MG63 (cell line): ENCODE measurements at regions not wholly inside any gene's neighbourhood (a gene's known extent, or its start where the extent isn't known, plus 50 kb on each side); places are given as distances from the start of the nearest gene placed in this dataset.
"Not testable (repeated sequence)": the region's sequence is repeated elsewhere in the genome, so short reads cannot be mapped to it uniquely, and the experiment has no call there.

Experiments used
- DNase-seq: peaks from one replicate; pipeline ENCODE4 v3.0.0-alpha.2; 2020
- H3K27me3 ChIP-seq: fragments of 250-450 bp; sonication (Bioruptor Pico); 2 replicates; pipeline ENCODE4 v1.5.1; 2020; ENCODE audit warnings: mild to moderate bottlenecking, moderate library complexity
- H3K36me3 ChIP-seq: fragments of 250-450 bp; sonication (Bioruptor Pico); 2 replicates; pipeline ENCODE4 v1.5.1; 2020; ENCODE audit warnings: mild to moderate bottlenecking, moderate library complexity
- H3K4me3 ChIP-seq: fragments of 250-450 bp; sonication (Bioruptor Pico); 2 replicates; pipeline ENCODE4 v1.5.1; 2020; ENCODE audit warnings: mild to moderate bottlenecking, moderate library complexity
- H3K9me3 ChIP-seq: fragments of 250-450 bp; sonication (Bioruptor Pico); 2 replicates; pipeline ENCODE4 v1.5.1; 2020; ENCODE audit warnings: mild to moderate bottlenecking, moderate library complexity

DNA sequence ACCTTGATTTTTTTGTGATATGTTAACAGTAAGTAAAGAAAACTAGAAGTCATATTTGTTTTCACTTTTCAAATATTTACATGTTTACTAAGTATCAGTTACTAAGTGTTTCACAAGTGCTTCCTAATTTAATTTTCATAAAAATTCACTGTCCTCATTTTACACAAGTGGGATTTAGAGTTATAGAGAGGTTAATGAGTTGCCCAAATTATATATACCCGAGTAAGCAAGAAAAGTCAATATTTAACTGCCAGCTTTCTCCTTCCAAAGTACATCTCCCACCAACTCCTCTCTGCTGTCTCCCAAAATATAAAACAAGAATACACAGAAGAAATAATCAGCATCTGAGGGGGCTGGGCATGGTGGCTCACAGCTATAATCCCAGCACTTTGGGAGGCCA lies 896.7 kb upstream of the ANO3 start:
- H3K4me3 ChIP-seq, result no peak overlapping the region
- DNase-seq, result no peak
- H3K36me3 ChIP-seq, result no peaks in the 10 kb centered on the region
- no peaks in the 10 kb centered on the region for H3K27me3 ChIP-seq
- H3K9me3 ChIP-seq, result no peaks in the 10 kb centered on the region

DNA sequence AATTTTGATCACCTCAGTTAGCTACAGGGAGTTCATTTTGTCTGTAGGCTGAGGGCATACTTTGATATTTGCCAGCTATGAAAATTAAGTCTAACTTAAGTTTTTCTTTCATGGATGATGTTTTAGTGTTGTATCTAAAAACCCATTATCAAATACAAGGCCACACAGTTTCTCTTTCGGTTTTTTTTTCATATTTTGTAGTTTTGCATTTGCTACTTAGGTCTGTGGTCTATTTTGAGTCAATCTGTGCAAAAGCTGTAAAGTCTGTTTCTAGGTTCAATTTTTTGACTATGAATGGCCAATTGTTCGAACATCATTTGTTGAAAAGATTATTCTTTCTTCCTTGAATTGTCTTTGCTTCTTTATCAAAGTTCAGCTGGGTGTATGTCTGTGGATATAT lies 895.6 kb upstream of the ANO3 start:
- Histone ChIP-seq H3K4me3 (no peak overlapping the region), H3K27me3 (no peaks in the 10 kb centered on the region), H3K9me3 (no peaks in the 10 kb centered on the region), H3K36me3 (no peaks in the 10 kb centered on the region)
- DNase-seq, result no peak

DNA sequence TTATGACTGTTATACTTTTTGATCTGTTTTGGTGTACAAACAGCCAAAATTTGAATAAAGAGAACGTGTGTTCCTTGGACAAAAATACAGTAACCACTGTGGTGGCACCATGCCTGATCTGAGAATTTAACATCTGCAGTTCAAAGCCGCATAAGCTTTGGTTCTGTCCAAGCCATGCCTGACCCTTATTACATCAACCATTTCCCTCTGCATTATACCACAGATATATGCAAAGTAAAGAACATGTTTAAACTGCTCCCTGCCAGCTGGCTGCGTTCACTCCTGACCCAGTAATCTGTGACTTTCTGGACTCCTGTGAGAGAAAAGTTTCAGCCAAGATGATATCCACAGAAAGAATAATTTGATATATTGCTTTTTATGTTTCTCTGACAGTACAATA lies 890.5 kb upstream of the ANO3 start:
- Histone ChIP-seq H3K4me3 (no peak overlapping the region), H3K36me3 (no peaks in the 10 kb centered on the region), H3K27me3 (no peaks in the 10 kb centered on the region), H3K9me3 (no peaks in the 10 kb centered on the region)
- peak; percentile 33 for DNase-seq

DNA sequence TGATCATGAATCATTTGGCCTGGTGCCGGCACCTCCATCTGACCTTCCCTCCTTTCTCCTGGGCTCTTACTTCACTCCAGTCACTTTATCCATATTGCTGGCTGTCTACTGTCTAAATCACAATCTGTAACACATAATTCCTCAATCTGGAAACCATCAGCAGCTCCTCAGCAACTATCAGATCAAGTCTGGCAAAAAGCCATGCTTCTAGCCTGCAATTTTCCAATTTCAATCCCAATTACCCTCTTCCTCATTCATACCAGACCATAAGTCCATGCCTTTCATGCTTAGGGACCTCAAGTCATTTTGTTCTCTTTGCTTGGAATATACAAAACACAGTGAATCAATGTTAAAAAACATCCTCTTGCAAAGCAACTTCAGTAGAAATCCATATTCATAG lies 882.8 kb upstream of the ANO3 start:
- Histone ChIP-seq H3K4me3 (no peak overlapping the region), H3K27me3 (no peaks in the 10 kb centered on the region), H3K9me3 (no peaks in the 10 kb centered on the region), H3K36me3 (no peaks in the 10 kb centered on the region)
- peak; percentile 3 for DNase-seq

DNA sequence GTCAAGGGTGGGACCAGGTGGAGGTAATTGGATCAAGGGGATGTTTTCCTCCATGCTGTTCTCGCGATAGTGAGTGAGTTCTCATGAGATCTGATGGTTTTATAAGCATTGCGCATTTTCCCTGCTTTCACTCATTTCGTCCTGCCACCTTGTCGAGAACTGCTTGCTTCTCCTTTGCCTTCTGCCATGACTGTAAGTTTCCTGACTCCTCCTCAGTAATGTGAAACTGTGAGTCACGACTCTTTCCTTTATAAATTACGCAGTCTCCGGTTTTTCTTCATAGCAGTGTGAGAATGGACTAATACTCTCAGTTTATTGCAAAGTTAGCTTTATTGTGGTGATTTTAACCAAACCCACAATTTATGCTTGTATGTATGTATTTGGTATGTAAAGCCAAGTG lies 878.5 kb upstream of the ANO3 start:
- no peaks in the 10 kb centered on the region for H3K9me3 ChIP-seq
- H3K36me3 ChIP-seq, result no peaks in the 10 kb centered on the region
- DNase-seq, result no peak
- no peaks in the 10 kb centered on the region for H3K27me3 ChIP-seq
- no peak overlapping the region for H3K4me3 ChIP-seq

- DNase-seq, result no peak
- Histone ChIP-seq H3K4me3 (no peak overlapping the region), H3K27me3 (no peaks in the 10 kb centered on the region), H3K36me3 (no peaks in the 10 kb centered on the region), H3K9me3 (no peaks in the 10 kb centered on the region)
These were observed 875.7 kb upstream of the ANO3 start for GRCh38 chr11:25456211-25456610.

DNA sequence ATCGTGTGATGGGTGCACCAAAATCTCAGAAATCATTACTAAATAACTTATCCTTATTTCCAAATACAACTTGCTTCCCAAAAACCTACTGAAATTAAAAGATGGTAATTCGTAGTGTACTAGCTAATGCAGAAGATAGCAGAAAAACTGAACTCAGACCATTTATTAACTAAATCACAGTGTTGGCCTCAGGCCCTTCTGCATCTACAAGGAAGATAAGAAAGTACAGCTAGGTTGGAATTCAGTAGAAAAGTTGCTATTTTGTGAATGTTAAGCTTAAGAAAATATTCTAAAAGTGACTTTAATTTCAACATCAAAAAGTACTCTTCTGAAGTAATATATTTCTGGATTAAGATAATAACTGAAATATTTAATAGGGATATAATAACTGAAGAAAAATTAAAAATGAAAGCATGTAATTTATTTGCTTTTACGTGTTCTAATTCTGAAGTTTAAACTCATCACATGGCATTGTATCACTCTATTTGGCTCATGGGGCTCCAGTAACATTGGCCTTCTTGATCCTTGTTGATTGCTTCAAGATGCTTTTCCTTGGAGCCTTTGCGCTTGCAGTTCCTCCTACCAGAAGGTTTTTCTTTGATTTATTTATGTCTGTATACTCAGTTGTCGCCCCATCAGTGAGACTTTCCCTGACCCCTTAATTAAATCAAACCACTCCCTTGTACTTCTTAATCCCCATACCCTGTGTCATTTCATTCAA lies 847.9 kb upstream of the ANO3 start:
- Histone ChIP-seq H3K4me3 (no peak overlapping the region), H3K36me3 (no peaks in the 10 kb centered on the region), H3K27me3 (no peaks in the 10 kb centered on the region), H3K9me3 (no peaks in the 10 kb centered on the region)
- DNase-seq, result no peak

GRCh38 chr11:25485315-25485714 lies 846.6 kb upstream of the ANO3 start:
- no peaks in the 10 kb centered on the region for H3K27me3 ChIP-seq
- H3K36me3 ChIP-seq, result no peaks in the 10 kb centered on the region
- H3K9me3 ChIP-seq, result no peaks in the 10 kb centered on the region
- no peak for DNase-seq
- no peak overlapping the region for H3K4me3 ChIP-seq

DNA sequence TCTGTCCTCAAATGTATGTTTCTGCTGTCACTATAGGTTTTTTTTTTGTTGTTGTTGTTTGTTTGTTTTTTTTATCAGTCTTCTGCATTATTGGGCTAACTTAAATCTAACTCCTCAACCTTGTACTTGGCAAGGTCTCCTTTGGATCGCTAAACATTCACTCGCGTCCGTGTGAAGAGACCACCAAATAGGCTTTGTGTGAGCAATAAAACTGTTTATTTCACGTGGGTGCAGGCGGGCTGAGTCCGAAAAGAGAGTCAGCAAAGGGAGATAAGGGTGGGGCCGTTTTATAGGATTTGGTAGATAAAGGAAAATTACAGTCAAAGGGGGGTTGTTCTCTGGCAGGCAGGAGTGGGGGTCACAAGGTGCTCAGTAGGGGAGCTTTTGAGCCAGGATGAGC lies 845.6 kb upstream of the ANO3 start:
- H3K4me3 ChIP-seq, H3K36me3 ChIP-seq, DNase-seq, H3K27me3 ChIP-seq, H3K9me3 ChIP-seq: not testable (repeated sequence)

- H3K27me3 ChIP-seq, H3K36me3 ChIP-seq, DNase-seq, H3K4me3 ChIP-seq, H3K9me3 ChIP-seq: not testable (repeated sequence)
These were observed 843.8 kb upstream of the ANO3 start for GRCh38 chr11:25488176-25488575.

GRCh38 chr11:25501426-25501825 lies 830.5 kb upstream of the ANO3 start:
- not testable (repeated sequence) for H3K36me3 ChIP-seq, H3K4me3 ChIP-seq, H3K27me3 ChIP-seq, H3K9me3 ChIP-seq, DNase-seq

DNA sequence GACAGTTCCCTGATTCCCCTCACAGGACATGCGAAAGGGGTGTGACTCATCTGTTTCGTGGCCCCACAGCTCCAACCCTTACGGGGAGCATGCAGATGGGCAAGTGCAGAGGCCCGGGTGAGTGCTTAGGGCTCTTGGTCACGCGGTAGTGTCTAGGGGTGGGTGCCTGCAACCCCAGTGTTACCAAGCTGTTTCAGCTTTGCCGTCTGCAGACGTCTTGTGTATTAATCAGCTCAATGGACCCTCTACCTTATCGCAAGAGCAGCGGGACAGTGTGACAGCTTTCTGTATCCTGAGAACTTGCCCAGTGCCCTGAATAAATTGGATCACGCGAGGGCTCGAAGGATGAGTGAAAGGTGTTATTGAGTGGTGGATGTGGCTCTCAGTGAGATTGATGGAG lies 816.4 kb upstream of the ANO3 start:
- H3K9me3 ChIP-seq, result no peaks in the 10 kb centered on the region

DNA sequence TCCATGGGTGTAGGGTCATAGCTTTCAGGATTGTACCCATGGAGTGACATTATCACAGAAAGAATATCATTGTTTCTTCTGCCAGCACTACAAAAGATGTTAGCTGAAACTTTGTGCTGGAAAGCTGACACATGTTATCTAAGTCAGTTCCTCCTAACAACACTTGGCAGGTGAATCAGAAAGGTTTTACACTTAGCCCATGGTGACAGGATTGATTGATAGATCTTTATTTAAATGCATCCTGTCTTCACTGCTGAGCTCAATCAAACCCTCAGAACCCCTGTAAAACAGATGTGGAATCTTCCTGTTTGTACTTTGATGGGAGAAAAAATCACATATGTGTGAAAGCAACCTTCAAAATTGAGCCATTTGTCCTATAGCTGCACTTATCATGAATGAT lies 811.5 kb upstream of the ANO3 start:
- Histone ChIP-seq H3K27me3 (no peaks in the 10 kb centered on the region), H3K36me3 (no peaks in the 10 kb centered on the region), H3K9me3 (no peaks in the 10 kb centered on the region), H3K4me3 (no peak overlapping the region)
- no peak for DNase-seq

More for the DNA sequence above, 816.4 kb upstream of the ANO3 start:
- Histone ChIP-seq H3K4me3 (no peak overlapping the region), H3K27me3 (no peaks in the 10 kb centered on the region), H3K36me3 (no peaks in the 10 kb centered on the region)
- no peak for DNase-seq

DNA sequence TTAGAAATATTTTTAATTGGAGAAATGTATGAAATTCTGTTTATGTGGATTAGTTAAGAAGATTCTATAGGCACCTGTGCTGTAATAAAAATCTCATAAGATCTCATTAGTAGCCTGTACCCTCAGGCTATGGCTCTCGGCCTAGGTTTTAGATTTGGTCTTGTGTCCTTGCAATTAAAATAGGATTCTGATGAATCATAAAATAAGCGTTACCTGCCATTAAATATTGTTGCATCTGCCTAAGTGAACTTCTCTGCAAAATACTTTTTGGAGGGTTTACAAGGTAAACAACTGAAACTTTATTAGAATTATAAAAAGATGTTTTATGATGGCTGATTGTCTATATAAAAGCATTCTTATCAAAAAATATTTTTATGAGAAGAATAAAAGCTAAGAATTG lies 804.1 kb upstream of the ANO3 start:
- no peaks in the 10 kb centered on the region for H3K27me3 ChIP-seq
- H3K9me3 ChIP-seq, result no peaks in the 10 kb centered on the region
- no peak overlapping the region for H3K4me3 ChIP-seq
- DNase-seq, result no peak
- no peaks in the 10 kb centered on the region for H3K36me3 ChIP-seq

DNA sequence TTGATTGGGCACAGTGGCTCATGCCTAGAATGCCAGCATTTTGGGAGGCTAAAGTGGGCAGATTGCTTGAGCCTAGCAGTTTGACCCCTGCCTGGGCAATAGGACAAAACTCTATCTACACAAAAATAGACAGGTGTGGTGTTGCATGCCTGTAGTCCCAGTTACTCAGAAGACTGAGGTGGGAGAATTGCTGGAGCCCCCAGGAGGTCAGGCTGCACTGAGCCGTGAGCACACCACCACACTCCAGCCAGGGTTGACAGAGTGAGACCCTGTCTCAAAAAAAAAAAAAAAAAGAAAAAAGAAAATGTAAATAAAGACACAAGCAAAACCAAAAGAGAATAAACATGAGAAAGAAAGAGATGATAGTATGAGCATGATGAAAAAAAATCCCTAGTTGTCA lies 802.4 kb upstream of the ANO3 start:
- H3K4me3 ChIP-seq, result no peak overlapping the region
- DNase-seq, result no peak
- H3K27me3 ChIP-seq, result no peaks in the 10 kb centered on the region
- H3K36me3 ChIP-seq, result no peaks in the 10 kb centered on the region
- H3K9me3 ChIP-seq, result no peaks in the 10 kb centered on the region

DNA sequence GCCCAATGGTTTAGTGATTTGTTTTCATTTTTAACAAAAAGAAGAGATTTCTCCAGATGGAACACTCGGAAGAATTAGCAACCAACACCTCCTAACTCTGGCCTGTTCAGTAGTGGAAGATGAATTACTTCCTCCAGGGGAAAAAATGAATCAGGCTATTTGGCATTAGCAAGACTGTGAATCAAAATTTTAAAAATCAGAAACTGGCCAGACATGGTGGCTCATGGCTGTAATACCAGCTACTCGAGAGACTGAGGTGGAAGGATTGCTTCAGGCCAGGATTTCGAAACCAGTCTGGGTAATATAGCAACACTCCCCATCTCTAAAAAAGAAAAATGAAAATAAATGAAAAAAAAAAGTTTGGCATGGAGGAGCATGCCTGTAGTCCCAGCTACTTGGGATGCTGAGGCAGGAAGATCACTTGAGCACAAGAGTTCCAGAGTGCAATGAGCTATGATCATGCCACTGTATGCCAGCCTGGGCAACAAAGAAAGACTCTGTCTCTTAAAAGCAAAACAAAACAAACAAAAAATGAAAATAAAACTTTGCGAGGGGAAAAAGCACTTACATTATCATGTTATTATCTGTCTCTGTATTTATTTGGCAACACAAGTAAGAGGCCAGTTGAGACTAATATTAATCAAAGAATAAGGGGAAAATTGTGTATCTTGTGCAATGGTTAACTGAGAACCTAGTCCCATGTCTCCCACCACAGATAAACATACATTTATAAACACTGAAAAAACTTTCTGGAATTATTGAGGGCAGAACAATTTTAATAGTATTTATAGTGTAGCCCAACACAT lies 796.3 kb upstream of the ANO3 start:
- no peaks in the 10 kb centered on the region for H3K9me3 ChIP-seq
- no peaks in the 10 kb centered on the region for H3K27me3 ChIP-seq
- H3K36me3 ChIP-seq, result no peaks in the 10 kb centered on the region
- no peak overlapping the region for H3K4me3 ChIP-seq
- no peak for DNase-seq

- Histone ChIP-seq H3K27me3 (no peaks in the 10 kb centered on the region), H3K9me3 (no peaks in the 10 kb centered on the region), H3K36me3 (no peaks in the 10 kb centered on the region), H3K4me3 (no peak overlapping the region)
- no peak for DNase-seq
These were observed 795.6 kb upstream of the ANO3 start for GRCh38 chr11:25536289-25536688.

DNA sequence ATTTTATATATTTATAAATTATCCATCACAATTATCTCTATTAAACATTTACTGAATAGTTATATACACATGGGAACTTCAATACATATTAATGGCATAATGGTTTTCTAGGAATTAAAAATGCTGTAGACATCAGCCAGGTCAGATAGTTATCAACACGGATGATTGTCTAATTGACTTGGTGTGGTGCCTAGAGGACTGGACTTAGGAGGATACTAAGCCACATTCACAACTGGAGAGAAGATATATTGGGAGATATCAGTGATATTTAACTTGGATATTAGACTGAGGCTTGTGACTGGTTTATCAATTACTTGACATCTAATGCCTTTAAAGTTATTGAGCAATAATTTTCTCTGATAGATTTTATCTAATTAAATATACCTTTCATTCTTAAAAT lies 794.5 kb upstream of the ANO3 start:
- no peaks in the 10 kb centered on the region for H3K27me3 ChIP-seq
- no peaks in the 10 kb centered on the region for H3K9me3 ChIP-seq
- H3K4me3 ChIP-seq, result no peak overlapping the region
- no peak for DNase-seq
- no peaks in the 10 kb centered on the region for H3K36me3 ChIP-seq
